Suppressor macrophage treated with lipopolysaccharide for 1 hour (primary cell): ENCODE measurements at regions not wholly inside any gene's neighbourhood (a gene's known extent, or its start where the extent isn't known, plus 50 kb on each side); places are given as distances from the start of the nearest gene placed in this dataset.
A peak's percentile ranks its signal among the peaks of the same experiment; 100 is the strongest.
"Not testable (repeated sequence)": the region's sequence is repeated elsewhere in the genome, so short reads cannot be mapped to it uniquely, and the experiment has no call there.

Experiments used
- DNase-seq, 3 donors: peaks; one replicate each; pipeline ENCODE4 v3.0.0-alpha.2; 2020 to 2022

GRCh38 chr4:130922955-130923354 is 1827.0 kb downstream of the C4orf33 start:
- no peak for DNase-seq

GRCh38 chr4:130955520-130955919 is 1859.6 kb downstream of the C4orf33 start:
- no peak for DNase-seq

- no peak for DNase-seq
These were observed 1889.4 kb downstream of the C4orf33 start for GRCh38 chr4:130985371-130985770.

GRCh38 chr4:130995988-130996387 is 1900.0 kb downstream of the C4orf33 start:
- no peak for DNase-seq

- no peak for DNase-seq
These were observed 1905.4 kb downstream of the C4orf33 start for GRCh38 chr4:131001371-131001770.

- no peak for DNase-seq
These were observed 1906.2 kb downstream of the C4orf33 start for GRCh38 chr4:131002132-131002531.

- DNase-seq = no peak
These were observed 1910.4 kb downstream of the C4orf33 start for GRCh38 chr4:131006388-131006787.

GRCh38 chr4:131011961-131012360 is 1916.0 kb downstream of the C4orf33 start:
- not testable (repeated sequence) for DNase-seq

- no peak for DNase-seq
These were observed 1917.3 kb downstream of the C4orf33 start for GRCh38 chr4:131013226-131013625.

- DNase-seq = no peak
These were observed 1930.8 kb downstream of the C4orf33 start for GRCh38 chr4:131026771-131027170.

GRCh38 chr4:131044368-131044767 is 1948.4 kb downstream of the C4orf33 start:
- DNase-seq = no peak

- DNase-seq = no peak
These were observed 1950.9 kb downstream of the C4orf33 start for GRCh38 chr4:131046821-131047220.

GRCh38 chr4:131052646-131053045 is 1956.7 kb downstream of the C4orf33 start:
- DNase-seq = no peak

GRCh38 chr4:131054489-131055019 is 1958.6 kb downstream of the C4orf33 start:
- no peak for DNase-seq

- DNase-seq = no peak
These were observed 1965.8 kb downstream of the C4orf33 start for GRCh38 chr4:131061734-131062133.

- DNase-seq = no peak
These were observed 1967.9 kb downstream of the C4orf33 start for GRCh38 chr4:131063878-131064277.

- DNase-seq = no peak
These were observed 1985.1 kb downstream of the C4orf33 start for GRCh38 chr4:131081069-131081468.

- DNase-seq = no peak
These were observed 1989.0 kb downstream of the C4orf33 start for GRCh38 chr4:131084997-131085396.

GRCh38 chr4:131091896-131092295 is 1995.9 kb downstream of the C4orf33 start:
- peak; percentile 9 to 22 (median 20) for DNase-seq

- no peak for DNase-seq
These were observed 1997.4 kb downstream of the C4orf33 start for GRCh38 chr4:131093303-131093702.

GRCh38 chr4:131098976-131099375 is 2003.0 kb downstream of the C4orf33 start:
- no peak for DNase-seq

- DNase-seq = no peak
These were observed 2017.3 kb downstream of the C4orf33 start for GRCh38 chr4:131113273-131113672.

- DNase-seq = no peak
These were observed 2017.8 kb downstream of the C4orf33 start for GRCh38 chr4:131113704-131114103.

- no peak for DNase-seq
These were observed 2023.7 kb downstream of the C4orf33 start for GRCh38 chr4:131119661-131120060.

GRCh38 chr4:131137196-131137595 is 2011.9 kb upstream of the PCDH10 start:
- no peak for DNase-seq

GRCh38 chr4:131159261-131159660 is 1989.8 kb upstream of the PCDH10 start:
- DNase-seq = no peak
